Adrenal gland (tissue), 9 donors: ENCODE measurements at regions not wholly inside any gene's neighbourhood (a gene's known extent, or its start where the extent isn't known, plus 50 kb on each side); places are given as distances from the start of the nearest gene placed in this dataset.
"Not testable (repeated sequence)": the region's sequence is repeated elsewhere in the genome, so short reads cannot be mapped to it uniquely, and the experiment has no call there.

ENCODE experiments used
- DNase-seq, 7 donors: peaks; one replicate each; pipeline ENCODE4 v3.0.0-alpha.2; 2019 to 2020
- H3K27ac ChIP-seq, 5 donors: fragments of 200-600 bp; sonication (generic) in 4 of 5; 1 replicate in 3 of 5; 2 replicates in 2 of 5; pipeline versions ENCODE4 v1.5.1 to v1.8.0; 2016 to 2020; ENCODE audit warnings: mild to moderate bottlenecking in 1 of 5
- H3K27me3 ChIP-seq: fragments of 200-600 bp; 2 replicates; pipeline ENCODE4 v1.8.0; 2021
- H3K36me3 ChIP-seq, 2 donors: fragments of 200-600 bp; replicated peaks in 1 of 2; 1 replicate in 1 of 2; 2 replicates in 1 of 2; pipeline versions ENCODE4 v1.5.1 to v1.8.0; 2018 to 2022
- H3K4me1 ChIP-seq, 2 donors: fragments of 200-600 bp; replicated peaks in 1 of 2; 1 replicate in 1 of 2; 2 replicates in 1 of 2; pipeline versions ENCODE4 v1.5.1 to v1.8.0; 2018 to 2021
- H3K4me3 ChIP-seq, 4 donors: fragments of 200-600 bp; sonication (generic) in 3 of 4; one replicate each; pipeline ENCODE4 v1.5.1; 2016 to 2018
- H3K9me3 ChIP-seq, 3 donors: fragments of 200-600 bp; sonication (generic) in 1 of 3; replicated peaks in 1 of 3; 1 replicate in 2 of 3; 2 replicates in 1 of 3; pipeline versions ENCODE4 v1.5.1 to v1.8.0; 2016 to 2021
- CTCF ChIP-seq, 6 experiments: fragments of 450-650 bp in 4 of 6; fragments of 200-600 bp in 2 of 6; sonication (generic) in 1 of 6; IDR thresholded peaks; 1 replicate in 5 of 6; 2 replicates in 1 of 6; pipeline versions ENCODE4 v1.5.1 to v1.8.0; 2016 to 2021; ENCODE audit warnings: antibody characterized with exemption in 6 of 6, mild to moderate bottlenecking in 2 of 6, moderate library complexity in 1 of 6
- POLR2A ChIP-seq, 2 donors: fragments of 450-650 bp; IDR thresholded peaks; one replicate each; pipeline ENCODE4 v1.6.1; 2017; ENCODE audit warnings: antibody characterized with exemption in 2 of 2, mild to moderate bottlenecking in 2 of 2, moderate library complexity in 1 of 2
- WGBS, 4 donors: extraction: QIAGEN DNeasy Blood & Tissue Kit in 2 of 4; methylation state at CpG; one replicate each; pipeline versions ENCODE4 v1.1.5 to v1.1.7; 2013 to 2017; 5-methylcytosine and 5-hydroxymethylcytosine counted together
- intact Hi-C, 2 donors: fragments of 100-400 bp; cut with DNase I; formaldehyde crosslinking; loops; one replicate each; pipeline versions ENCODE4 v1.14.1 to v1.15.0; 2022 to 2023
- donor health status: healthy with polysubstance abuse.
- donor health status: Bipolar disorder and iron deficiency.
- donor health status: DM: yes; HTN: yes; CAD: no.
- donor health status: DM: no; HTN: no; CAD: no.
- donor health status: DM: no; HTN: no; CAD: no.

GRCh38 chr17:31677036-31677435 is 182.0 kb downstream of the COPRS start:
- no peak overlapping the region for H3K4me3 ChIP-seq
- intact Hi-C loops = no loop called here
- H3K9me3 ChIP-seq = no peaks in the 10 kb centered on the region
- no peak for TF ChIP-seq POLR2A (IDR thresholded peaks at IDR 0.05)
- no peak for TF ChIP-seq CTCF (IDR thresholded peaks at IDR 0.05)
- peaks cover 4 to 7% of the 10 kb centered on the region in 2 donors for H3K4me1 ChIP-seq
- WGBS, 4 donors = 76 to 87% (median 82%) methylated on average over 2 to 4 of the region's 4 CpGs
- H3K27me3 ChIP-seq = no peaks in the 10 kb centered on the region
- DNase-seq = no peak
- H3K27ac ChIP-seq = no peak overlapping the region
- H3K36me3 ChIP-seq = no peaks in the 10 kb centered on the region

DNA sequence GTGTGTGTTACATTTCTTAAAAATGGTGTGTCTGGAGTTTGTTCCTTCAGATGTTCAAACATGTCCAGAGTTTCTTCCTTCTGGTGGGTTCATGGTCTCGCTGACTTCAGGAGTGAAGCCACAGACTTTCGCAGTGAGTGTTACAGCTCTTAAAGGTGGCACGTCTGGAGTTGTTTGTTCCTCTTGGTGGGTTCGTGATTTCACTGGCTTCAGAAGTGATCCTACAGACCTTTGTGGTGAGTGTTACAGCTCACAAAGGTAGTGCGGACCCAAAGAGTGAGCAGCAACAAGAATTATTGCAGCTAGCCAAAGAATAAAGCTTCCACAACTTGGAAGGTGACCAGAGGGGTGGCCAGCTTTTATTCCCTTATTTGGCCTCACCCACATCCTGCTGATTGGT is 183.7 kb downstream of the COPRS start:
- H3K4me3 ChIP-seq, H3K27me3 ChIP-seq, H3K4me1 ChIP-seq, H3K27ac ChIP-seq, H3K9me3 ChIP-seq, DNase-seq, H3K36me3 ChIP-seq, intact Hi-C loops: not testable (repeated sequence)
- WGBS, 4 donors = 64 to 80% (median 78%) methylated on average over 5 of the region's 5 CpGs

DNA sequence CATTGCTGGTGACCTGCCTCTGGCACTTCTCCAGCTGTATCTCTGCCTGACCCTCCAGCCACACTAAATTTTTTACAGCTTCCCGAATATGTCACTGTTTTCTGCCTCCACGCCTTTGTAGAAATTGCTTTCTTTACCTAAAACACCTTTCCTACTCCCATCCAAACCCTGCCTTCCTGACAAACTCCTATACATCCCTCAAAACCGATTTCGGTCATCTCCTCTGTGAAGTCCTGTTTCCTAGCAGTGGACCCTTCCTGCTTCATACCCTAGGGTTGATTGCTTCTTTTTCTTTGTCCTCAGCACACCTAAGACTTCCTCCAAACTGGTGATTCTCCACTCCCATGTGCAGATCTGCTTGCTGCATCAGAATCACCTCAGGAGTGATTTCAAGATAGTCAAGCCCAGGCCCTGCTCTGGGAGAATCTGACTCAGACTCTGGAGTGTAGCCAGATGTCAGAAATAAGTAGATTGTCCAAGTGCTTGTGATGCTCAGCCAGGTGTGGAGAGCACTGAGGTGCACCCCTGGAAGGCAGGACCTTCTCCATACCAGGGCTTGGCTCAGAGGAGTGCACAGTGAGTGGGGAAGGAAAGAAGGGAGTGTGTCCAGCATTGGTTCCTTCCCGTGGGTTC is 184.2 kb downstream of the COPRS start:
- H3K36me3 ChIP-seq = no peaks in the 10 kb centered on the region
- peaks cover 4 to 7% of the 10 kb centered on the region in 2 donors for H3K4me1 ChIP-seq
- intact Hi-C loops = no loop called here
- no peak overlapping the region for H3K4me3 ChIP-seq
- no peaks in the 10 kb centered on the region for H3K9me3 ChIP-seq
- H3K27ac ChIP-seq = no peak overlapping the region
- DNase-seq = no peak
- TF ChIP-seq POLR2A (IDR thresholded peaks at IDR 0.05) (no peak), CTCF (IDR thresholded peaks at IDR 0.05) (no peak)
- H3K27me3 ChIP-seq = no peaks in the 10 kb centered on the region
- WGBS, 4 donors = 73 to 77% (median 74%) methylated on average over 5 of the region's 5 CpGs

DNA sequence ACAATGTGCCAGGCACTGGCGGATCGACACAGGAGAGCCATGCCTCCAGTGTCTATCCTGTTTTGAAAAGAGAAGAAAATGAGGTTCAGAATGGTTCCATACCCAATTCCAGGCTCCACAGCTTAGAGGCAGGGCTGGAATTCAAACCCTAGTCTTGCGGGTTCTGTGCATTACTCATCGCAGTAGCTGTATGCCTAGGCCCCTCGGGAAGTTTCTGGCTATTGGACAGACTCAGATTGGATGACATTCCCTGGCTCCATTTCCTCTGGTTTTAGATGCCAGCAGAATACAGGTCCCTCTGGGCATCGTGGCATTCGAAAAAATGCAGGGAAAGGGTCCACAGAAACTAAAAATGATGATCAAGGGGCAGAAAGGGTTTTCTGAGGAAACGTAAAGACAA is 184.7 kb downstream of the COPRS start:
- intact Hi-C loops = no loop called here

More for the DNA sequence above, 184.7 kb downstream of the COPRS start:
- 68 to 80% (median 74%) methylated on average over 8 of the region's 8 CpGs for WGBS, 4 donors
- H3K4me3 ChIP-seq = no peak overlapping the region
- no peaks in the 10 kb centered on the region for H3K9me3 ChIP-seq
- peaks cover 4 to 7% of the 10 kb centered on the region in 2 donors for H3K4me1 ChIP-seq
- H3K27ac ChIP-seq = no peak overlapping the region
- H3K27me3 ChIP-seq = no peaks in the 10 kb centered on the region
- TF ChIP-seq CTCF (IDR thresholded peaks at IDR 0.05) (no peak), POLR2A (IDR thresholded peaks at IDR 0.05) (no peak)
- DNase-seq = no peak
- no peaks in the 10 kb centered on the region for H3K36me3 ChIP-seq
